ENCODE measurements at regions not wholly inside any gene's neighbourhood (a gene's known extent, or its start where the extent isn't known, plus 50 kb on each side); places are given as distances from the start of the nearest gene placed in this dataset.
"Not testable (repeated sequence)": the region's sequence is repeated elsewhere in the genome, so short reads cannot be mapped to it uniquely, and the experiment has no call there.

- no peaks in the 10 kb centered on the region for H3K9me3 ChIP-seq
- no peak overlapping the region for H3K27ac ChIP-seq
- no peak overlapping the region for H3K4me3 ChIP-seq
- H3K27me3 ChIP-seq (ENCODE audit: low read depth) = no peaks in the 10 kb centered on the region
- ATAC-seq (no peak), DNase-seq (no peak)
- TF ChIP-seq CTCF (IDR thresholded peaks at IDR 0.05) = no peak
- H3K4me1 ChIP-seq = no peaks in the 10 kb centered on the region
- intact Hi-C loops (cut with DNase I) = no loop called here
- H3K36me3 ChIP-seq = no peaks in the 10 kb centered on the region
These were observed 216.9 kb downstream of the CAVIN4 start for GRCh38 chr9:100794738-100795269.

- TF ChIP-seq CTCF (IDR thresholded peaks at IDR 0.05) = no peak
- no peaks in the 10 kb centered on the region for H3K4me1 ChIP-seq
- no peak overlapping the region for H3K4me3 ChIP-seq
- no peak for DNase-seq
- intact Hi-C loops (cut with DNase I) = no loop called here
- no peak for ATAC-seq
- no peaks in the 10 kb centered on the region for H3K27me3 ChIP-seq (ENCODE audit: low read depth)
- H3K9me3 ChIP-seq = no peaks in the 10 kb centered on the region
- H3K27ac ChIP-seq = no peak overlapping the region
- no peaks in the 10 kb centered on the region for H3K36me3 ChIP-seq
These were observed 224.6 kb upstream of the PLPPR1 start for GRCh38 chr9:100803956-100804355.

- ATAC-seq (peak in 1 of 2 donors; percentile 52), DNase-seq (no peak)
- Histone ChIP-seq H3K9me3 (no peaks in the 10 kb centered on the region), H3K27me3 (ENCODE audit: low read depth) (no peaks in the 10 kb centered on the region), H3K36me3 (no peaks in the 10 kb centered on the region), H3K4me3 (no peak overlapping the region), H3K4me1 (no peaks in the 10 kb centered on the region), H3K27ac (no peak overlapping the region)
- TF ChIP-seq CTCF (IDR thresholded peaks at IDR 0.05) = no peak
- intact Hi-C loops (cut with DNase I) = no loop called here
These were observed 216.9 kb upstream of the PLPPR1 start for GRCh38 chr9:100811643-100812042.

GRCh38 chr9:100813871-100814270 is 214.7 kb upstream of the PLPPR1 start:
- ATAC-seq (peak in 1 of 2 donors; percentile 48), DNase-seq (no peak)
- TF ChIP-seq CTCF (IDR thresholded peaks at IDR 0.05) = no peak
- H3K4me1 ChIP-seq = no peaks in the 10 kb centered on the region
- intact Hi-C loops (cut with DNase I) = no loop called here
- no peaks in the 10 kb centered on the region for H3K36me3 ChIP-seq
- H3K27ac ChIP-seq = no peak overlapping the region
- no peaks in the 10 kb centered on the region for H3K9me3 ChIP-seq
- no peaks in the 10 kb centered on the region for H3K27me3 ChIP-seq (ENCODE audit: low read depth)
- no peak overlapping the region for H3K4me3 ChIP-seq

GRCh38 chr9:100819980-100820379 is 208.5 kb upstream of the PLPPR1 start:
- DNase-seq (no peak), ATAC-seq (no peak)
- Histone ChIP-seq H3K27me3 (ENCODE audit: low read depth) (no peaks in the 10 kb centered on the region), H3K9me3 (no peaks in the 10 kb centered on the region), H3K4me3 (no peak overlapping the region), H3K36me3 (no peaks in the 10 kb centered on the region), H3K4me1 (no peaks in the 10 kb centered on the region), H3K27ac (no peak overlapping the region)
- TF ChIP-seq CTCF (IDR thresholded peaks at IDR 0.05) = no peak
- intact Hi-C loops (cut with DNase I) = no loop called here

- DNase-seq; ATAC-seq; H3K36me3 ChIP-seq; H3K27me3 ChIP-seq (ENCODE audit: low read depth); H3K4me1 ChIP-seq; H3K4me3 ChIP-seq; H3K9me3 ChIP-seq; intact Hi-C loops (cut with DNase I); H3K27ac ChIP-seq: not testable (repeated sequence)
These were observed 195.5 kb upstream of the PLPPR1 start for GRCh38 chr9:100833035-100833434.

Data from lower lobe of right lung (tissue), 2 donors.